ENCODE measurements at regions not wholly inside any gene's neighbourhood (a gene's known extent, or its start where the extent isn't known, plus 50 kb on each side); places are given as distances from the start of the nearest gene placed in this dataset.

- intact Hi-C loops (cut with DNase I): no loop called here
- no peak overlapping the region for H3K27ac ChIP-seq
- TF ChIP-seq CTCF (IDR thresholded peaks at IDR 0.05): no peak
- H3K9me3 ChIP-seq: no peaks in the 10 kb centered on the region
- H3K36me3 ChIP-seq: no peaks in the 10 kb centered on the region
- no peaks in the 10 kb centered on the region for H3K4me1 ChIP-seq
- no peak overlapping the region for H3K4me3 ChIP-seq
- WGBS, 2 donors: 66 to 77% methylated on average over 2 of the region's 2 CpGs
- H3K27me3 ChIP-seq: peaks cover 0 to 4% (median 0%) of the 10 kb centered on the region in 4 donors
- DNase-seq: no peak
Measured at GRCh38 chr1:239757716-239758115, 334.0 kb upstream of the FMN2 start.

- Histone ChIP-seq H3K4me3 (no peak overlapping the region), H3K36me3 (no peaks in the 10 kb centered on the region), H3K4me1 (no peaks in the 10 kb centered on the region), H3K27me3 (peaks cover 0 to 4% (median 0%) of the 10 kb centered on the region in 4 donors), H3K9me3 (no peaks in the 10 kb centered on the region), H3K27ac (no peak overlapping the region)
- DNase-seq: no peak
- TF ChIP-seq CTCF (IDR thresholded peaks at IDR 0.05) (no peak), POLR2A (IDR thresholded peaks at IDR 0.05) (no peak)
- intact Hi-C loops (cut with DNase I): no loop called here
- WGBS, 2 donors: 86 to 88% methylated on average over 3 of the region's 3 CpGs
Measured at GRCh38 chr1:239758756-239759155, 332.9 kb upstream of the FMN2 start.

GRCh38 chr1:239761509-239761908 is 330.2 kb upstream of the FMN2 start:
- H3K27me3 ChIP-seq: peaks cover 0 to 4% (median 0%) of the 10 kb centered on the region in 4 donors
- TF ChIP-seq POLR2A (IDR thresholded peaks at IDR 0.05) (no peak), CTCF (IDR thresholded peaks at IDR 0.05) (no peak)
- no peaks in the 10 kb centered on the region for H3K36me3 ChIP-seq
- DNase-seq: no peak
- H3K27ac ChIP-seq: no peak overlapping the region
- 90 to 92% methylated on average over 7 to 8 of the region's 8 CpGs for WGBS, 2 donors
- no peaks in the 10 kb centered on the region for H3K4me1 ChIP-seq
- no peak overlapping the region for H3K4me3 ChIP-seq
- no peaks in the 10 kb centered on the region for H3K9me3 ChIP-seq
- intact Hi-C loops (cut with DNase I): no loop called here

DNA sequence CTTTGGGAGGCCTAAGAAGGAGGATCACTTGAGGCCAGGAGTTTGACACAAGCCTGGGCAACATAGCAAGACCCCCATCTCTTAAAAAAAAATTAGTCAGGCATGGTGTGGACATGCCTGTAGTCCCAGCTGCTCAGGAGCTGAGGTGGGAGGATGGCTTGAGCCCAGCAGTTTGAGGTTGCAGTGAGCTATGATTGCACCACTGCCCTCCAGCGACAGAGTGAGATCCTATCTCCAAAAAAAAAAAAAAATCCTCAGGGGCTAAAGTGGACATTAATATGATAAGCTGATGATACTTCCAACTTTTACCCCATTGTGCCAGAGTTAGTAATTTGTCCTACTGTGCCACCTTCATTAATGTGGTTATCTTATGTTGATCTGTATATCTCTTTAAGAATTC is 327.8 kb upstream of the FMN2 start:
- Histone ChIP-seq H3K36me3 (no peaks in the 10 kb centered on the region), H3K9me3 (no peaks in the 10 kb centered on the region), H3K27ac (no peak overlapping the region), H3K4me1 (no peaks in the 10 kb centered on the region), H3K4me3 (no peak overlapping the region), H3K27me3 (peaks cover 0 to 4% (median 0%) of the 10 kb centered on the region in 4 donors)
- DNase-seq: no peak
- TF ChIP-seq POLR2A (IDR thresholded peaks at IDR 0.05) (no peak), CTCF (IDR thresholded peaks at IDR 0.05) (no peak)
- 71 to 100% methylated on average over 1 of the region's 1 CpG for WGBS, 2 donors
- intact Hi-C loops (cut with DNase I): no loop called here

GRCh38 chr1:239764546-239764945 is 327.1 kb upstream of the FMN2 start:
- no peaks in the 10 kb centered on the region for H3K4me1 ChIP-seq
- WGBS, 2 donors: 40% methylated on average over 2 of the region's 2 CpGs
- no peaks in the 10 kb centered on the region for H3K9me3 ChIP-seq
- no peak overlapping the region for H3K27ac ChIP-seq
- DNase-seq: no peak
- H3K36me3 ChIP-seq: no peaks in the 10 kb centered on the region
- TF ChIP-seq CTCF (IDR thresholded peaks at IDR 0.05): no peak
- no peak for TF ChIP-seq POLR2A (IDR thresholded peaks at IDR 0.05)
- H3K27me3 ChIP-seq: peaks cover 0 to 4% (median 0%) of the 10 kb centered on the region in 4 donors
- no peak overlapping the region for H3K4me3 ChIP-seq
- intact Hi-C loops (cut with DNase I): no loop called here

All from esophagus squamous epithelium (tissue), 5 donors.